ENCODE measurements at regions not wholly inside any gene's neighbourhood (a gene's known extent, or its start where the extent isn't known, plus 50 kb on each side); places are given as distances from the start of the nearest gene placed in this dataset.

DNA sequence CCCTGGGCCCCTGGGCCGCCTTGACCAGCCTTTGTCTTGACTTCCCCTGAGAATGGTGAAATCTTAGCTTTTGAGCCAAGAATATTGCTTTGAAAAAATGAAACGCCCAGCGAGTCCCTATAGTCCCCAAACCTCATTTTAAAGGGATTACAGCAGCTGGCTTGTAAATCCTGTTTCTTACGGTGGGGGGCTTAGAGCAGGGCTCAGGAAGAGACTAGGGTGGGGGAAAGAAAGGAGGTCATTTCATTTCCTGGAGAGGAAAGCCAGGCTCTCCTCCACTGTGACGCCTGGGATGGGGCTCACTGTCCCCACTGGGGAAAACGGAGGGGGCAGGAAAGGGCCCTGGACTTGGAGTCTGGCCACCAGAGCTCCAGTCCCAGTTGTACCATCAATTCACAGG is 72.2 kb upstream of the ALX4 start:
- H3K4me1 Mint-ChIP-seq, result no peaks in the 10 kb centered on the region
- H3K27me3 ChIP-seq (replicated peaks in 1 of 4; ENCODE audit: control extremely low read depth in 1 of 4, control insufficient read depth in 3 of 4, insufficient read depth in 4 of 4, low read length in 3 of 4), result peaks cover 0 to 8% (median 2%) of the 10 kb centered on the region in 4 experiments
- H3K27ac ChIP-seq (ENCODE audit: low read length in 2 of 2), result no peak overlapping the region
- TF ChIP-seq, protein P1, sequence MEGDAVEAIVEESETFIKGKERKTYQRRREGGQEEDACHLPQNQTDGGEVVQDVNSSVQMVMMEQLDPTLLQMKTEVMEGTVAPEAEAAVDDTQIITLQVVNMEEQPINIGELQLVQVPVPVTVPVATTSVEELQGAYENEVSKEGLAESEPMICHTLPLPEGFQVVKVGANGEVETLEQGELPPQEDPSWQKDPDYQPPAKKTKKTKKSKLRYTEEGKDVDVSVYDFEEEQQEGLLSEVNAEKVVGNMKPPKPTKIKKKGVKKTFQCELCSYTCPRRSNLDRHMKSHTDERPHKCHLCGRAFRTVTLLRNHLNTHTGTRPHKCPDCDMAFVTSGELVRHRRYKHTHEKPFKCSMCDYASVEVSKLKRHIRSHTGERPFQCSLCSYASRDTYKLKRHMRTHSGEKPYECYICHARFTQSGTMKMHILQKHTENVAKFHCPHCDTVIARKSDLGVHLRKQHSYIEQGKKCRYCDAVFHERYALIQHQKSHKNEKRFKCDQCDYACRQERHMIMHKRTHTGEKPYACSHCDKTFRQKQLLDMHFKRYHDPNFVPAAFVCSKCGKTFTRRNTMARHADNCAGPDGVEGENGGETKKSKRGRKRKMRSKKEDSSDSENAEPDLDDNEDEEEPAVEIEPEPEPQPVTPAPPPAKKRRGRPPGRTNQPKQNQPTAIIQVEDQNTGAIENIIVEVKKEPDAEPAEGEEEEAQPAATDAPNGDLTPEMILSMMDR (IDR thresholded peaks at IDR 0.05), result no peak
- no peak for TF ChIP-seq EZH2 (IDR thresholded peaks at IDR 0.05; ENCODE audit: borderline replicate concordance, insufficient read depth, low read depth, low read length, poor library complexity, severe bottlenecking)
- H4K20me1 ChIP-seq (ENCODE audit: control insufficient read depth, insufficient read depth, low read length, poor library complexity, severe bottlenecking), result no peaks in the 10 kb centered on the region
- CTCF ChIA-PET, result no interaction called here
- H3K4me1 ChIP-seq (ENCODE audit: control insufficient read depth in 2 of 2, insufficient read depth in 2 of 2, low read length in 2 of 2), result no peaks in the 10 kb centered on the region
- no peak overlapping the region for H3K4me3 Mint-ChIP-seq
- no peak for DNase-seq
- POLR2A ChIA-PET, result no interaction called here
- no peak overlapping the region for H2AFZ ChIP-seq (ENCODE audit: insufficient read depth, low read depth, low read length, poor library complexity, severe bottlenecking)
- H3K27me3 Mint-ChIP-seq, result peaks cover 47% of the 10 kb centered on the region
- H3K9me3 ChIP-seq (ENCODE audit: control extremely low read depth in 1 of 3, control insufficient read depth in 2 of 3, insufficient read depth in 1 of 3, low read length in 2 of 3), result peaks cover 0 to 10% (median 0%) of the 10 kb centered on the region in 3 donors
- H3K4me2 ChIP-seq (replicated peaks; ENCODE audit: low read depth, low read length, poor library complexity, severe bottlenecking), result no peak overlapping the region
- WGBS (ENCODE audit: insufficient coverage), result 40% methylated on average over 3 of the region's 6 CpGs
- no peak for ATAC-seq (ENCODE audit: low read depth)
- no peaks in the 10 kb centered on the region for H3K79me2 ChIP-seq (ENCODE audit: control insufficient read depth, insufficient read depth, low read length)
- intact Hi-C loops (cut with micrococcal nuclease), result no loop called here
- no peak overlapping the region for H3K27ac Mint-ChIP-seq
- H3K36me3 ChIP-seq (replicated peaks in 1 of 2; ENCODE audit: control extremely low read depth in 1 of 2, control insufficient read depth in 1 of 2, extremely low read depth in 1 of 2, insufficient read depth in 2 of 2, low read length in 1 of 2), result no peaks in the 10 kb centered on the region
- H3K9ac ChIP-seq (ENCODE audit: low read length), result no peak overlapping the region
- no peaks in the 10 kb centered on the region for H3K9me3 Mint-ChIP-seq (ENCODE audit: insufficient read depth)
- no peak overlapping the region for H3K4me3 ChIP-seq (ENCODE audit: control extremely low read depth in 1 of 5, extremely low read depth in 1 of 5, insufficient read depth in 1 of 5, low read depth in 2 of 5, low read length in 4 of 5)

DNA sequence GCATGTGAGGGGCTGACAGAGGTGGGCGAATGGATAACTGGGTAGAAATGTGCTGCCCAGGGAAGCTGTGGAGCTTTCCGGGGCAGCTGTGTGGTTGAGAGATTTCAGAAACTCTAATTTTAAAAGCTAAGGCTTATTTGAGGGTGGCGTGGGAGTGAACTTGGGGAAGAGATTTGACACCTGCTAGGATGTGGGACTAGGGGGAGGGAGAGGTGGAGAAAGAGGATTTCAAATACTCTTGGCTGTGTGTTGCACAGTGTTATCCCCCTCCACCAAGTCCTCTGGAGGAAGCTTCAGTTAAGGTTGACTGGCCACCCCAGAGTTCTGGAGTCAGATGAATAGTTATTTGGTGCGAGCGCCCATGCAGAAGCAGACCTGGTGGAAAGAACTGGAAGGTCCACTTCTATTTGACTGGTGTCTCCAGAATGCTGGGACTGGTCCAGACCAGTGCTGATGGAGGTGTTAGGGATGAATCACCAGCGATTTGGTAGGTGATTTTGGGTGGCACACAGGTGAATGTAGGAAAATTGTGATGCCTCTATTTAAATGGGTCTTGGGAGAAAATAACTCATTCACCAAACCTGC is 72.8 kb upstream of the ALX4 start:
- DNase-seq (no peak), ATAC-seq (ENCODE audit: low read depth) (no peak)
- Histone ChIP-seq H2AFZ (ENCODE audit: insufficient read depth, low read depth, low read length, poor library complexity, severe bottlenecking) (no peak overlapping the region), H3K9me3 (ENCODE audit: control extremely low read depth in 1 of 3, control insufficient read depth in 2 of 3, insufficient read depth in 1 of 3, low read length in 2 of 3) (peaks cover 0 to 5% (median 0%) of the 10 kb centered on the region in 3 donors), H3K79me2 (ENCODE audit: control insufficient read depth, insufficient read depth, low read length) (no peaks in the 10 kb centered on the region), H3K4me3 (ENCODE audit: control extremely low read depth in 1 of 5, extremely low read depth in 1 of 5, insufficient read depth in 1 of 5, low read depth in 2 of 5, low read length in 4 of 5) (no peak overlapping the region), H4K20me1 (ENCODE audit: control insufficient read depth, insufficient read depth, low read length, poor library complexity, severe bottlenecking) (no peaks in the 10 kb centered on the region), H3K27me3 (replicated peaks in 1 of 4; ENCODE audit: control extremely low read depth in 1 of 4, control insufficient read depth in 3 of 4, insufficient read depth in 4 of 4, low read length in 3 of 4) (peaks cover 0 to 8% (median 2%) of the 10 kb centered on the region in 4 experiments), H3K4me1 (ENCODE audit: control insufficient read depth in 2 of 2, insufficient read depth in 2 of 2, low read length in 2 of 2) (no peaks in the 10 kb centered on the region), H3K27ac (ENCODE audit: low read length in 2 of 2) (no peak overlapping the region), H3K9ac (ENCODE audit: low read length) (no peak overlapping the region), H3K4me2 (replicated peaks; ENCODE audit: low read depth, low read length, poor library complexity, severe bottlenecking) (no peak overlapping the region), H3K36me3 (replicated peaks in 1 of 2; ENCODE audit: control extremely low read depth in 1 of 2, control insufficient read depth in 1 of 2, extremely low read depth in 1 of 2, insufficient read depth in 2 of 2, low read length in 1 of 2) (no peaks in the 10 kb centered on the region)
- TF ChIP-seq, protein P1 (IDR thresholded peaks at IDR 0.05), result no peak
- TF ChIP-seq EZH2 (IDR thresholded peaks at IDR 0.05; ENCODE audit: borderline replicate concordance, insufficient read depth, low read depth, low read length, poor library complexity, severe bottlenecking), result no peak
- no peak overlapping the region for H3K27ac Mint-ChIP-seq
- no peak overlapping the region for H3K4me3 Mint-ChIP-seq
- intact Hi-C loops (cut with micrococcal nuclease), result no loop called here
- CTCF ChIA-PET, result no interaction called here
- H3K27me3 Mint-ChIP-seq, result peaks cover 51% of the 10 kb centered on the region
- 83% methylated on average over 2 of the region's 6 CpGs for WGBS (ENCODE audit: insufficient coverage)
- POLR2A ChIA-PET, result no interaction called here
- no peaks in the 10 kb centered on the region for H3K4me1 Mint-ChIP-seq
- H3K9me3 Mint-ChIP-seq (ENCODE audit: insufficient read depth), result no peaks in the 10 kb centered on the region
